Esophagus muscularis mucosa (tissue), 3 donors: ENCODE measurements at regions not wholly inside any gene's neighbourhood (a gene's known extent, or its start where the extent isn't known, plus 50 kb on each side); places are given as distances from the start of the nearest gene placed in this dataset.

Experiments used
- CTCF ChIP-seq, 3 experiments: fragments of 200-600 bp in 2 of 3; fragments of 450-650 bp in 1 of 3; sonication (generic) in 2 of 3; IDR thresholded peaks; one replicate each; pipeline ENCODE4 v1.5.1; 2017 to 2019; ENCODE audit warnings: antibody characterized with exemption in 3 of 3, mild to moderate bottlenecking in 2 of 3, moderate library complexity in 1 of 3
- POLR2A ChIP-seq: fragments of 450-650 bp; IDR thresholded peaks from one replicate; pipeline ENCODE4 v1.6.1; 2017; ENCODE audit warnings: antibody characterized with exemption, moderate library complexity, mild to moderate bottlenecking, low read depth
- POLR2AphosphoS5 ChIP-seq, 2 donors: sonication (generic); formaldehyde crosslinking; IDR thresholded peaks; one replicate each; pipeline ENCODE4 v1.6.1; 2017; ENCODE audit warnings: antibody characterized with exemption in 2 of 2

- TF ChIP-seq CTCF (IDR thresholded peaks at IDR 0.05) (no peak), POLR2A (no peak), POLR2AphosphoS5 (IDR thresholded peaks at IDR 0.05) (no peak)
Measured at GRCh38 chr10:128297709-128298378, 171.6 kb upstream of the MKI67 start.
